GM12878 (cell line): ENCODE measurements at regions not wholly inside any gene's neighbourhood (a gene's known extent, or its start where the extent isn't known, plus 50 kb on each side); places are given as distances from the start of the nearest gene placed in this dataset.

ENCODE experiments used
- ATAC-seq: fragments of 200-7000 bp; cut with Tn5 transposase; 3 replicates; pipeline ENCODE4 v1.9.1; 2020; ENCODE audit warnings: mild to moderate bottlenecking, moderate library complexity
- BruUV-seq: library from RNA; stranded (reverse); fragments of 400-500 nt; replicated peaks from 2 replicates; lab custom pipeline; 2021; lab: Mats Ljungman, UMichigan
- CTCF ChIA-PET: fragments of 300-600 bp; sonication (Branson Sonifier 250); formaldehyde crosslinking; extraction: SDS; loops from one replicate; lab custom pipeline; 2021; ENCODE audit warnings: inconsistent platforms; lab: Yijun Ruan, JAX
- POLR2A ChIA-PET: fragments of 350-600 bp; formaldehyde crosslinking; extraction: SDS; loops from one replicate; lab custom pipeline; 2021; ENCODE audit warnings: inconsistent platforms; lab: Charles Lee
- RAD21 ChIA-PET: fragments of 300-600 bp; sonication (Branson Sonifier 250); formaldehyde crosslinking; loops from one replicate; lab custom pipeline; 2023; ENCODE audit warnings: antibody characterized with exemption; ENCODE audit not compliant: unreplicated experiment; lab: Charles Lee
- SMC1A ChIA-PET: fragments of 300-600 bp; sonication (Branson Sonifier 250); formaldehyde crosslinking; loops from one replicate; lab custom pipeline; 2023; ENCODE audit not compliant: unreplicated experiment, uncharacterized antibody; lab: Charles Lee
- DNase-seq: peaks from one replicate; pipeline ENCODE4 v3.0.0-alpha.2; 2011; ENCODE audit warnings: low read depth, low spot score
- FAIRE-seq: peaks from 3 replicates; lab custom pipeline; 2011; peaks lifted over from hg19 to GRCh38; lab: Jason Lieb, UNC
- H2AFZ ChIP-seq: 2 replicates; pipeline ENCODE4 v1.6.0; 2011; ENCODE audit warnings: low read depth, low read length, control low read depth; ENCODE audit not compliant: control insufficient read depth
- H3K27ac ChIP-seq: 2 replicates; pipeline ENCODE4 v1.5.1; 2011; ENCODE audit warnings: control low read depth; ENCODE audit not compliant: control insufficient read depth, insufficient read depth
- H3K27me3 ChIP-seq, 2 experiments: replicated peaks in 1 of 2; 2 replicates each; pipeline versions ENCODE4 v1.6.0 to v1.6.1; 2011; ENCODE audit warnings: low read length in 1 of 2; ENCODE audit not compliant: control insufficient read depth in 2 of 2, insufficient read depth in 2 of 2
- H3K36me3 ChIP-seq, 2 experiments: 2 replicates each; pipeline ENCODE4 v1.5.1; 2011; ENCODE audit warnings: low read length in 1 of 2; ENCODE audit not compliant: control insufficient read depth in 2 of 2, insufficient read depth in 2 of 2
- H3K4me1 ChIP-seq: 2 replicates; pipeline ENCODE4 v1.6.1; 2011; ENCODE audit warnings: mild to moderate bottlenecking, low read length, moderate library complexity, mixed read lengths; ENCODE audit not compliant: control insufficient read depth, insufficient read depth
- H3K4me2 ChIP-seq: 2 replicates; pipeline ENCODE4 v1.6.0; 2011; ENCODE audit warnings: control low read depth; ENCODE audit not compliant: control insufficient read depth, insufficient read depth
- H3K4me3 ChIP-seq: fragments of 200-600 bp; sonication (generic); 2 replicates; pipeline ENCODE4 v1.5.1; 2016
- H3K79me2 ChIP-seq: 2 replicates; pipeline ENCODE4 v1.6.0; 2011; ENCODE audit warnings: low read length; ENCODE audit not compliant: control insufficient read depth, insufficient read depth
- H3K9ac ChIP-seq: 2 replicates; pipeline ENCODE4 v1.8.0; 2011; ENCODE audit warnings: low read length, control low read depth, mixed read lengths; ENCODE audit not compliant: control insufficient read depth, insufficient read depth
- H3K9me3 ChIP-seq: replicated peaks from 3 replicates; pipeline ENCODE4 v1.5.1; 2011; ENCODE audit warnings: mild to moderate bottlenecking, low read length; ENCODE audit not compliant: control insufficient read depth, insufficient read depth
- H4K20me1 ChIP-seq: 2 replicates; pipeline ENCODE4 v1.6.0; 2011; ENCODE audit not compliant: control insufficient read depth, insufficient read depth
- CUX1 ChIP-seq: IDR thresholded peaks from 2 replicates; pipeline ENCODE4 v1.6.1; 2012; ENCODE audit warnings: improper control_type of control experiment, low read depth, low read length; ENCODE audit not compliant: insufficient replicate concordance
- ELK1 ChIP-seq: IDR thresholded peaks from 2 replicates; pipeline ENCODE4 v1.6.1; 2012; ENCODE audit warnings: low read depth, low read length, improper control_type of control experiment
- ESRRA ChIP-seq: IDR thresholded peaks from 2 replicates; pipeline ENCODE4 v1.6.1; 2012; ENCODE audit warnings: mild to moderate bottlenecking, low read length, improper control_type of control experiment
- FOXK2 ChIP-seq: fragments of 450-650 bp; IDR thresholded peaks from 2 replicates; pipeline ENCODE4 v1.6.1; 2017; ENCODE audit warnings: mild to moderate bottlenecking, moderate library complexity
- JUNB ChIP-seq: IDR thresholded peaks from 2 replicates; pipeline ENCODE4 v1.6.1; 2016; ENCODE audit warnings: antibody characterized with exemption, mild to moderate bottlenecking
- JUND ChIP-seq: IDR thresholded peaks from 2 replicates; pipeline ENCODE4 v1.6.1; 2012; ENCODE audit warnings: low read depth, mild to moderate bottlenecking, low read length, improper control_type of control experiment, moderate library complexity
- MTA3 ChIP-seq: IDR thresholded peaks from 2 replicates; pipeline ENCODE4 v1.6.1; 2012; ENCODE audit warnings: low read length, inconsistent platforms, borderline replicate concordance
- MXI1 ChIP-seq: fragments of 150-350 bp; IDR thresholded peaks from 2 replicates; pipeline ENCODE4 v1.6.1; 2011; ENCODE audit warnings: low read depth, mild to moderate bottlenecking, inconsistent platforms, low read length, improper control_type of control experiment
- NR2F1 ChIP-seq: fragments of 450-650 bp; conservative IDR thresholded peaks from 2 replicates; pipeline ENCODE4 v1.6.1; 2017; ENCODE audit warnings: mild to moderate bottlenecking
- RCOR1 ChIP-seq: conservative IDR thresholded peaks from 2 replicates; pipeline ENCODE4 v1.6.1; 2012; ENCODE audit warnings: low read depth, low read length, improper control_type of control experiment
- SIN3A ChIP-seq: IDR thresholded peaks from 2 replicates; pipeline ENCODE4 v1.6.1; 2012; ENCODE audit warnings: low read depth, low read length, improper control_type of control experiment
- SMC3 ChIP-seq: IDR thresholded peaks from 2 replicates; pipeline ENCODE4 v1.6.1; 2011; ENCODE audit warnings: low read length, improper control_type of control experiment, borderline replicate concordance
- SREBF1 ChIP-seq: IDR thresholded peaks from 2 replicates; pipeline ENCODE4 v1.6.1; 2012; ENCODE audit warnings: mild to moderate bottlenecking, low read length
- USF1 ChIP-seq: IDR thresholded peaks from 2 replicates; pipeline ENCODE4 v1.6.1; 2011; ENCODE audit warnings: borderline replicate concordance, low read depth, mild to moderate bottlenecking, moderate library complexity, mixed read lengths, low read length; ENCODE audit not compliant: insufficient read depth; ENCODE audit errors: extremely low read length
- YBX1 ChIP-seq: fragments of 450-650 bp; IDR thresholded peaks from 2 replicates; pipeline ENCODE4 v1.6.1; 2016; ENCODE audit warnings: antibody characterized with exemption
- ZSCAN29 ChIP-seq: fragments of 450-650 bp; IDR thresholded peaks from 2 replicates; pipeline ENCODE4 v1.6.1; 2017; ENCODE audit warnings: mild to moderate bottlenecking, moderate library complexity
- WGBS: methylation state at CpG from one replicate; pipeline ENCODE4 v1.1.6; 2016; ENCODE audit warnings: low lambda C conversion rate; ENCODE audit not compliant: insufficient replicate concordance, insufficient coverage; ENCODE audit errors: missing lambda C conversion rate; 5-methylcytosine and 5-hydroxymethylcytosine counted together
- in situ Hi-C: fragments of 300-500 bp; cut with MboI; formaldehyde crosslinking; loops from 9 replicates; pipeline ENCODE4 v1.14.3; 2018; ENCODE audit warnings: mixed read lengths
- intact Hi-C: fragments of 100-400 bp; cut with micrococcal nuclease; formaldehyde crosslinking; loops from one replicate; pipeline ENCODE4 v1.14.2; 2022; ENCODE audit not compliant: unreplicated experiment

GRCh38 chr6:12661432-12662089 lies 55.0 kb upstream of the PHACTR1 start:
- CTCF ChIA-PET: no interaction called here
- FAIRE-seq: no peak
- Histone ChIP-seq H3K79me2 (no peaks in the 10 kb centered on the region), H3K9ac (no peak overlapping the region), H3K4me2 (no peak overlapping the region), H3K27ac (no peak overlapping the region), H3K36me3 (no peaks in the 10 kb centered on the region), H3K27me3 (no peaks in the 10 kb centered on the region; a peak in 2 of 4 replicates), H3K4me3 (no peak overlapping the region), H3K4me1 (no peaks in the 10 kb centered on the region), H2AFZ (no peak overlapping the region), H4K20me1 (no peaks in the 10 kb centered on the region), H3K9me3 (no peaks in the 10 kb centered on the region)
- SMC1A ChIA-PET: no interaction called here
- in situ Hi-C loops (loop anchor here (25.0 kb wide), 1 partner anchor 876 kb away; no protein-coding TSS in a partner anchor), intact Hi-C loops (no loop called here)
- POLR2A ChIA-PET: no interaction called here
- TF ChIP-seq RCOR1 (no peak), YBX1 (no peak), SREBF1 (no peak), JUND (no peak), FOXK2 (no peak), ESRRA (no peak), MTA3 (no peak), SIN3A (no peak), ELK1 (no peak), MXI1 (no peak), NR2F1 (no peak), ZSCAN29 (no peak), USF1 (no peak), SMC3 (no peak), CUX1 (no peak), JUNB (no peak)
- WGBS: 28% methylated on average over 10 of the region's 10 CpGs
- no TSS peak for BruUV-seq
- DNase-seq: no peak
- ATAC-seq: no peak
- RAD21 ChIA-PET: no interaction called here
